ENCODE measurements at regions not wholly inside any gene's neighbourhood (a gene's known extent, or its start where the extent isn't known, plus 50 kb on each side); places are given as distances from the start of the nearest gene placed in this dataset.

GRCh38 chr13:63161219-63161618 is 1745.6 kb upstream of the PCDH20 start:
- no peak for TF ChIP-seq CTCF (IDR thresholded peaks at IDR 0.05; ENCODE audit: poor library complexity)
- TF ChIP-seq EZH2 (IDR thresholded peaks at IDR 0.05; ENCODE audit: borderline replicate concordance), result no peak
- TF ChIP-seq EZH2phosphoT487 (IDR thresholded peaks at IDR 0.05; ENCODE audit: low read depth, severe bottlenecking, unreplicated experiment), result no peak
- no peak overlapping the region for H3K27ac ChIP-seq
- no peaks in the 10 kb centered on the region for H3K27me3 ChIP-seq
- H3K4me3 ChIP-seq, result no peak overlapping the region
- no peaks in the 10 kb centered on the region for H3K9me3 ChIP-seq (ENCODE audit: low read depth)
- H3K36me3 ChIP-seq (replicated peaks; ENCODE audit: insufficient read depth, low read depth), result no peaks in the 10 kb centered on the region
- H4K20me1 ChIP-seq (ENCODE audit: insufficient read depth, poor library complexity, severe bottlenecking), result no peaks in the 10 kb centered on the region
- no peaks in the 10 kb centered on the region for H3K79me2 ChIP-seq
- WGBS (ENCODE audit: low lambda C conversion rate, missing lambda C conversion rate), result 83% methylated on average over 1 of the region's 1 CpG
- no peaks in the 10 kb centered on the region for H3K4me1 ChIP-seq (ENCODE audit: insufficient read depth)
- H3K9me2 ChIP-seq (replicated peaks; ENCODE audit: insufficient read depth), result no peaks in the 10 kb centered on the region
- H3K4me2 ChIP-seq, result no peak overlapping the region
- no peak overlapping the region for H2AFZ ChIP-seq
- no peak for DNase-seq (ENCODE audit: low spot score)

GRCh38 chr13:63156816-63157215 is 1741.2 kb upstream of the PCDH20 start:
- H3K9me2 ChIP-seq (replicated peaks; ENCODE audit: insufficient read depth), result no peaks in the 10 kb centered on the region
- no peak for DNase-seq (ENCODE audit: low spot score)
- no peaks in the 10 kb centered on the region for H3K79me2 ChIP-seq
- H3K4me3 ChIP-seq, result no peak overlapping the region
- H4K20me1 ChIP-seq (ENCODE audit: insufficient read depth, poor library complexity, severe bottlenecking), result no peaks in the 10 kb centered on the region
- no peaks in the 10 kb centered on the region for H3K4me1 ChIP-seq (ENCODE audit: insufficient read depth)
- TF ChIP-seq EZH2phosphoT487 (IDR thresholded peaks at IDR 0.05; ENCODE audit: low read depth, severe bottlenecking, unreplicated experiment) (no peak), CTCF (IDR thresholded peaks at IDR 0.05; ENCODE audit: poor library complexity) (no peak), EZH2 (IDR thresholded peaks at IDR 0.05; ENCODE audit: borderline replicate concordance) (no peak)
- H3K27ac ChIP-seq, result no peak overlapping the region
- H3K36me3 ChIP-seq (replicated peaks; ENCODE audit: insufficient read depth, low read depth), result no peaks in the 10 kb centered on the region
- no peak overlapping the region for H3K4me2 ChIP-seq
- no peaks in the 10 kb centered on the region for H3K27me3 ChIP-seq
- H3K9me3 ChIP-seq (ENCODE audit: low read depth), result no peaks in the 10 kb centered on the region
- 54% methylated on average over 2 of the region's 2 CpGs for WGBS (ENCODE audit: low lambda C conversion rate, missing lambda C conversion rate)
- no peak overlapping the region for H2AFZ ChIP-seq

GRCh38 chr13:63149375-63149774 is 1733.7 kb upstream of the PCDH20 start:
- H3K27me3 ChIP-seq, result no peaks in the 10 kb centered on the region
- DNase-seq (ENCODE audit: low spot score), result no peak
- H2AFZ ChIP-seq, result no peak overlapping the region
- WGBS (ENCODE audit: low lambda C conversion rate, missing lambda C conversion rate), result 86% methylated on average over 3 of the region's 3 CpGs
- no peak overlapping the region for H3K27ac ChIP-seq
- TF ChIP-seq EZH2phosphoT487 (IDR thresholded peaks at IDR 0.05; ENCODE audit: low read depth, severe bottlenecking, unreplicated experiment) (no peak), CTCF (IDR thresholded peaks at IDR 0.05; ENCODE audit: poor library complexity) (no peak), EZH2 (IDR thresholded peaks at IDR 0.05; ENCODE audit: borderline replicate concordance) (no peak)
- no peak overlapping the region for H3K4me2 ChIP-seq
- no peaks in the 10 kb centered on the region for H3K9me2 ChIP-seq (replicated peaks; ENCODE audit: insufficient read depth)
- H3K79me2 ChIP-seq, result no peaks in the 10 kb centered on the region
- H4K20me1 ChIP-seq (ENCODE audit: insufficient read depth, poor library complexity, severe bottlenecking), result no peaks in the 10 kb centered on the region
- no peaks in the 10 kb centered on the region for H3K36me3 ChIP-seq (replicated peaks; ENCODE audit: insufficient read depth, low read depth)
- no peaks in the 10 kb centered on the region for H3K9me3 ChIP-seq (ENCODE audit: low read depth)
- H3K4me3 ChIP-seq, result no peak overlapping the region
- H3K4me1 ChIP-seq (ENCODE audit: insufficient read depth), result no peaks in the 10 kb centered on the region

GRCh38 chr13:63139277-63139676 is 1723.6 kb upstream of the PCDH20 start:
- Histone ChIP-seq H3K4me2 (no peak overlapping the region), H4K20me1 (ENCODE audit: insufficient read depth, poor library complexity, severe bottlenecking) (no peaks in the 10 kb centered on the region), H3K79me2 (no peaks in the 10 kb centered on the region), H3K27me3 (no peaks in the 10 kb centered on the region), H3K36me3 (replicated peaks; ENCODE audit: insufficient read depth, low read depth) (no peaks in the 10 kb centered on the region), H3K9me2 (replicated peaks; ENCODE audit: insufficient read depth) (no peaks in the 10 kb centered on the region), H3K4me3 (no peak overlapping the region), H3K27ac (no peak overlapping the region), H2AFZ (no peak overlapping the region), H3K9me3 (ENCODE audit: low read depth) (no peaks in the 10 kb centered on the region), H3K4me1 (ENCODE audit: insufficient read depth) (no peaks in the 10 kb centered on the region)
- TF ChIP-seq CTCF (IDR thresholded peaks at IDR 0.05; ENCODE audit: poor library complexity) (no peak), EZH2phosphoT487 (IDR thresholded peaks at IDR 0.05; ENCODE audit: low read depth, severe bottlenecking, unreplicated experiment) (no peak), EZH2 (IDR thresholded peaks at IDR 0.05; ENCODE audit: borderline replicate concordance) (no peak)
- no peak for DNase-seq (ENCODE audit: low spot score)

Data from hepatocyte (in vitro differentiated cells).